Keratinocyte (primary cell): ENCODE measurements at regions not wholly inside any gene's neighbourhood (a gene's known extent, or its start where the extent isn't known, plus 50 kb on each side); places are given as distances from the start of the nearest gene placed in this dataset.

Experiments used
- DNase-seq: peaks from one replicate; pipeline ENCODE4 v3.0.0-alpha.2; 2011; ENCODE audit warnings: low read depth, missing footprints, low spot score
- FAIRE-seq: peaks from 2 replicates; lab custom pipeline; 2011; peaks lifted over from hg19 to GRCh38; lab: Jason Lieb, UNC
- H2AFZ ChIP-seq: 2 replicates; pipeline ENCODE4 v1.6.0; 2012; ENCODE audit warnings: low read length, control low read depth, inconsistent platforms; ENCODE audit not compliant: control insufficient read depth
- H3K27ac ChIP-seq: 2 replicates; pipeline ENCODE4 v1.5.1; 2011; ENCODE audit warnings: low read length; ENCODE audit not compliant: control insufficient read depth, insufficient read depth
- H3K27me3 ChIP-seq: 3 replicates; pipeline ENCODE4 v1.6.0; 2011; ENCODE audit warnings: low read length; ENCODE audit not compliant: control insufficient read depth, insufficient read depth; ENCODE audit errors: extremely low read depth
- H3K36me3 ChIP-seq, 2 experiments: 2 replicates in 1 of 2; 3 replicates in 1 of 2; pipeline ENCODE4 v1.5.1; 2011; ENCODE audit warnings: low read length in 2 of 2, mild to moderate bottlenecking in 1 of 2; ENCODE audit not compliant: control insufficient read depth in 2 of 2, insufficient read depth in 2 of 2; ENCODE audit errors: extremely low read depth in 1 of 2
- H3K4me1 ChIP-seq: 3 replicates; pipeline ENCODE4 v1.5.1; 2011; ENCODE audit warnings: low read length; ENCODE audit not compliant: control insufficient read depth, insufficient read depth; ENCODE audit errors: extremely low read depth
- H3K4me2 ChIP-seq: 3 replicates; pipeline ENCODE4 v1.6.0; 2011; ENCODE audit warnings: low read depth, low read length; ENCODE audit not compliant: control insufficient read depth, insufficient read depth; ENCODE audit errors: extremely low read depth
- H3K4me3 ChIP-seq, 3 experiments: fragments of 200-600 bp in 1 of 3; sonication (generic) in 1 of 3; 2 replicates in 2 of 3; 3 replicates in 1 of 3; pipeline ENCODE4 v1.5.1; 2011 to 2016; ENCODE audit warnings: low read length in 3 of 3, mild to moderate bottlenecking in 3 of 3, control low read depth in 2 of 3, inconsistent platforms in 1 of 3, low read depth in 1 of 3, mixed read lengths in 1 of 3, mixed run types in 1 of 3, moderate library complexity in 1 of 3; ENCODE audit not compliant: control insufficient read depth in 2 of 3, insufficient read depth in 2 of 3; ENCODE audit errors: extremely low read depth in 1 of 3
- H3K79me2 ChIP-seq: 2 replicates; pipeline ENCODE4 v1.6.0; 2012; ENCODE audit warnings: low read length; ENCODE audit not compliant: control insufficient read depth, insufficient read depth
- H3K9ac ChIP-seq: 3 replicates; pipeline ENCODE4 v1.6.0; 2011; ENCODE audit warnings: low read length; ENCODE audit not compliant: control insufficient read depth, insufficient read depth; ENCODE audit errors: extremely low read depth
- H3K9me1 ChIP-seq: 3 replicates; pipeline ENCODE4 v1.6.0; 2011; ENCODE audit warnings: low read length; ENCODE audit not compliant: control insufficient read depth, insufficient read depth; ENCODE audit errors: extremely low read depth
- H3K9me3 ChIP-seq: 2 replicates; pipeline ENCODE4 v1.5.1; 2012; ENCODE audit warnings: low read depth, low read length; ENCODE audit not compliant: control insufficient read depth
- H4K20me1 ChIP-seq: 3 replicates; pipeline ENCODE4 v1.6.0; 2011; ENCODE audit warnings: low read length; ENCODE audit not compliant: control insufficient read depth, insufficient read depth; ENCODE audit errors: extremely low read depth
- CTCF ChIP-seq, 3 experiments: IDR thresholded peaks in 1 of 3; conservative IDR thresholded peaks in 1 of 3; optimal IDR thresholded peaks in 1 of 3; 2 replicates in 2 of 3; 3 replicates in 1 of 3; pipeline versions ENCODE3 to v1.5.1; 2011; ENCODE audit warnings: low read length in 3 of 3, mild to moderate bottlenecking in 3 of 3, moderate library complexity in 2 of 3, control low read depth in 1 of 3, inconsistent platforms in 1 of 3; ENCODE audit not compliant: insufficient read depth in 2 of 3; ENCODE audit errors: extremely low read depth in 1 of 3
- EZH2 ChIP-seq: IDR thresholded peaks from one replicate; pipeline ENCODE4 v1.6.1; 2012; ENCODE audit warnings: inconsistent platforms, mild to moderate bottlenecking, low read length, moderate library complexity
- dilution Hi-C: fragments of 300-500 bp; cut with MboI; formaldehyde crosslinking; loops from one replicate; pipeline ENCODE4 v1.7.0; 2020; ENCODE audit warnings: low sequenced_read_pairs; ENCODE audit not compliant: extremely low pct_ligation_motif_present

GRCh38 chr12:67807814-67808213 lies 159.3 kb downstream of the DYRK2 start:
- Histone ChIP-seq H3K4me3 (no peak overlapping the region), H3K4me1 (peaks cover 16% of the 10 kb centered on the region), H3K4me2 (peak overlapping the region; percentile 24), H3K79me2 (no peaks in the 10 kb centered on the region), H3K9me3 (no peaks in the 10 kb centered on the region), H3K9ac (no peak overlapping the region), H2AFZ (no peak overlapping the region), H4K20me1 (no peaks in the 10 kb centered on the region), H3K27me3 (no peaks in the 10 kb centered on the region), H3K27ac (no peak overlapping the region), H3K9me1 (no peaks in the 10 kb centered on the region), H3K36me3 (no peaks in the 10 kb centered on the region)
- peak; percentile 44 for FAIRE-seq
- TF ChIP-seq EZH2 (no peak), CTCF (optimal IDR thresholded peaks at IDR 0.05 in 1 of 3, IDR thresholded peaks at IDR 0.05 in 1 of 3, conservative IDR thresholded peaks at IDR 0.05 in 1 of 3; ENCODE audit: extremely low read depth in 1 of 3, insufficient read depth in 2 of 3, low read length in 3 of 3) (no peak)
- dilution Hi-C loops, result no loop called here
- no peak for DNase-seq

- Histone ChIP-seq H2AFZ (no peak overlapping the region), H3K27me3 (no peaks in the 10 kb centered on the region), H3K4me2 (no peak overlapping the region), H3K36me3 (no peaks in the 10 kb centered on the region), H3K27ac (no peak overlapping the region), H3K9me3 (no peaks in the 10 kb centered on the region), H3K4me3 (no peak overlapping the region), H3K9ac (no peak overlapping the region), H3K9me1 (no peaks in the 10 kb centered on the region), H3K4me1 (peaks cover 16% of the 10 kb centered on the region), H4K20me1 (no peaks in the 10 kb centered on the region), H3K79me2 (no peaks in the 10 kb centered on the region)
- no peak for TF ChIP-seq CTCF (optimal IDR thresholded peaks at IDR 0.05 in 1 of 3, IDR thresholded peaks at IDR 0.05 in 1 of 3, conservative IDR thresholded peaks at IDR 0.05 in 1 of 3; ENCODE audit: extremely low read depth in 1 of 3, insufficient read depth in 2 of 3, low read length in 3 of 3)
- TF ChIP-seq EZH2, result no peak
- no peak for FAIRE-seq
- dilution Hi-C loops, result no loop called here
- DNase-seq, result no peak
Measured at GRCh38 chr12:67810166-67810565, 161.6 kb downstream of the DYRK2 start.
